Amniotic epithelial cell (primary cell): ENCODE measurements at regions not wholly inside any gene's neighbourhood (a gene's known extent, or its start where the extent isn't known, plus 50 kb on each side); places are given as distances from the start of the nearest gene placed in this dataset.
A peak's percentile ranks its signal among the peaks of the same experiment; 100 is the strongest.

Source experiments
- DNase-seq: peaks from one replicate; pipeline ENCODE4 v3.0.0-alpha.2; 2010; ENCODE audit warnings: low read depth

DNA sequence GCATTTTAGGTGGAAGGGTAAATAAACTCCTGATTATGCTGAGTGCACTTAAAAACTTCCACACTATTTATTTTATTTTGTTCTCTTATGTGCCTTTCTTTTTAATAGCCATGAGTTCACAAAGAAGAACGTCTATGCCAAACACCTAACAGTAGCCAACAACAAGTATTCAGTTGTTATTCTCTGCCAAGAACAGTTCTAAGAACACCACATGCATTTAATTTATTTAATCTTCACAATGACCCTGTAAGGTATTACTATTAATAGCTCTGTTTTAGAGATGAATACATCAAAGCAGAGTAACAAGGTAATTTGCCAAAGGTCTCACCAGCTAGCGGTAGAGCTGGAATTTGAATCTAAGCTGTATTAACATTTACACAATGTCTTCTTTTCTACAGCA lies 240.1 kb downstream of the ALG10B start:
- no peak for DNase-seq

DNA sequence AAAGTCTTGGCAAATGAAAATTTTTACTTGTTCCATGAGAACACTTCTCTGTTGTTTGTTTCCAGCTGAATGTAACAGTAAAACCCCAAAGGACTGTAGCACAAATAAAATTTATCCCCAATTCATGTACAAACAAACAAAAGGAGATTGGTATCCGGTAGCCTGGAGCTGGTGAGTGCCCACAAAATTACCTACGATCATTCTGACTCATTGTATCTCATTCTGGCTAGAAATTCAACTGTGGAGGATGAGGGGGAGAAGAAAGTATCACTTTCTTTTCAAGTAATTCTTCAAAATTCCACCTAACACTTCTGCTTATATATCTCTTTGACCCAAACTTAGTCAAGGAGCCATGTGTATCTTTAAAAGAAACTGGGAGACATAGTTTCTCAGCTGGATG lies 268.5 kb downstream of the ALG10B start:
- DNase-seq = peak; percentile 1

DNA sequence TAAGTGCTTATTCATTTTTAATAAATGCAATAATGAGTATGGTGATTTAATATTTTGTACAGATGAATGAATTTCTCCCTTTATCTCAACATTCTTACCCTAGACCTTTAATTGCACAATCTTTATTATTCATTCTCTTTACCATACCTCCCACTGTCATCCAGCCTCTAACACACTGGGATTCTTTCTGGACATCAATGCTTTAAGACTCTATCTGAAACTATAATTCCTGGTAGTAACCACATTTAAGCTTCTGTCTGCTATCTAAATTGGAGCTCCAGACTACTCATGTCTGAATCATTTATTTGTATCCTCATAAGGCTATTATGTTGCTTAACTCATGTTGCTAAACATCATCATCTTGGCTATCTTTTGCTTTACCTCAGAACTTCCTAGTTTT lies 270.2 kb downstream of the ALG10B start:
- peak; percentile 94 for DNase-seq

DNA sequence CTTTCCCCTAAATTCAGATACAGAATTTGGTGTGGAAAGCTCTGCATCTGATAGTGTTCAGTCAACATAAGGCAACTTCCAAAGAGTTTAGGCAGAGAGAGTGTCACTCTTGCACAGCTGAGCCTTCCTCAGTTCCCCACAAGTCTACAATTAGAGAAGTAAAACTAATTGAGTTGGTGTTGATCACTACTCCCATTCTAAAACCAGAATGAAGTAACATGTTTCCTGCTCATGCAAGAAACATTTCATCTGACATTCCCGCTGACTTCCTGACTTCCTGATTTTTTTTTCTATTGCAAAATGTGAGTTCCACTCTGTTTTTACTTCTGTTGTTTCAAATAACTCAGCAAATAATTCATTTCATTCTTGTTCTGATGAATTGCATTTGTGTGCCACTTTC lies 271.0 kb downstream of the ALG10B start:
- DNase-seq = peak; percentile 59

DNA sequence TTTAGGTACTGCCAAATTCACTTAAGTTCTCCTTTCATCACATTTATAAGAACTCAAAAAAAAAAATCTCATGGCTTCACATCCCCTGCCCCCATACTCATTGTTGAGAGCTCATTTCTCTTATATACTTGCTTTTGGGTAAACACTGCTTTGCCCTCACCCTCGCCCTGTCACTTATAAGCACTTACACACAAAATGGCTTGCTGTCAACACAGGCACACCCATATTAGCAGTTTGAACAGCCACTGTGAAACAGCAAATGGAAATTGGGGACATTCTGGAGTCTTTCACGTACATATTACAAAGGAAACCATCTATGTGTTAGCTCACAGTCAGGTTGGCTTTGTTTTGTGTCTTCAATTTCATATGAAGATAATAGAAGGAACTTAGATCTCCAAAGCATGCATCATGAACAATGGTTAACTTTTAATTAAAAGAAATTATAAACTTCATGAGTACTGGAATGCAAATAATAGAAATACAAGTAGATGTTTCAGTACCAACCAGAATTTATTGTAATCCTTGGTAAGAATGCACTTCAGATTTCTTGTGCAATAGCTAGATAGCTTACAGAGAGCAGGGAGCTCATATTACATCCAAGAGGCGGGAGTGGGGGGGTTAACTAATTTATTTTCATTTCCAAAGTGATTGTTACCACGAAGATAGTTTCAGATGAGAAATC lies 272.2 kb downstream of the ALG10B start:
- peak; percentile 38 for DNase-seq

DNA sequence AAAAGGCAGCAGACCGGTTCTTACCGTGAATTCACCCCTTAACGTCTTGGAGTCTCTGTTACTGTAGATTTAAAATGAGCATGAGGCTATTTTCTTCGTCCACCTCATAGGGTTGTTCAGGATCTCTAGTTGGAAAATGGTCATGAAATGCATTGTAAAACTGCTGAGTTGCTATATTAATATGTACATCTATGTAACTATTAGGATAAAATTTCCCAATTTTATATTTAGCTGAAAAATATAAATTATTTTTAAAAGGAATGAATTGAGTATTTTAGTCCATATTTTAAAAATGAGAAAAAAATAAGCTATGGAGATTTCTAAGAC lies 272.7 kb downstream of the ALG10B start:
- DNase-seq = no peak

DNA sequence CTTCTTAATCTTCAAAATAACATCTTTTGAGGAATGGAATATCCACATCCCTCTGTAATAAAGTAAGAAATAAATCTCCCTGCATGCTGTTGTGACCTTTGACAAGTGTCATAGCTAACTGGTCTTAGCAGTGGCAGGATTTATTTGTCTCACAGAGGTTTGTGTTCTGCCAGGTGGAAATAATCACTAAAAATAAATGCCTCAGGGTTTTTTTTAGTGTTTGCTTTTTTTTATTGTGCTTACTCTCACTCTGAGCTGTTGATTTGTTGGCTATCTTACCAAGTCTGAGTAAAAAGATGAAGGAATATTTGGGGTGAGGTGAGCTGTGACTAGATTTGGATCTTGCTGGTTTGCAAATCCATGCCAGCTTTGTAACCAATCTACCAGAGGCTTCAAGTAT lies 285.4 kb downstream of the ALG10B start:
- no peak for DNase-seq
